ENCODE measurements at regions not wholly inside any gene's neighbourhood (a gene's known extent, or its start where the extent isn't known, plus 50 kb on each side); places are given as distances from the start of the nearest gene placed in this dataset.

DNA sequence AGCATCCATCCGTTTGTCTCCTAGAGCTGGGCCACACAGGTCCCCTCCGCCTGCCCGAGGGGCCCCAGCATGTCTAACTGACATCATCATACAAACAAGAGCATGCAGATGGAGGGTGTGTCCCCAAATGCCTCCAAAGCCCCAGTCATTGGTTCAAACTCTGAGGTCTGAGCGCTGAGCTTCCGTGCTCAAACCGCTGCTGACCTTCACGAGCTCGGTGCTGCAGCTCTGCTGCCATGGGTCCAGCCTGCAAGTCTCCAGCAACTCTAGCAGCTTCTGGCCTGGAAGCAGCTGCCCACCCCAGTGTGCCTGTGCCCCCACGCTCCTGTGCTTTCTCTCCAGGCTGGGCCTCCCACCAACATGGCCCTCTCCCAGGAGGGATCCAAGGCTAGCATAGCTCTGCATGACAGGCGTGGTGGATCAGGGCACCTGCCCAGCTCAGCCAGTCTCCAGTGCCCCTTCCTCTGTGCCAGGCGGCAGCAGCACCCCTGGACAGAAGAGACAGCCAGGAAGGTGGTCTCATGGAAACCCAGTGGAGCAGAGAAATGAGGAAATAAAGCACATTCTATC lies 131.6 kb upstream of the PMEPA1 start:
- Histone ChIP-seq H4K8ac (ENCODE audit: low read length) (no peak overlapping the region), H2BK12ac (ENCODE audit: low read length in 2 of 2) (no peak overlapping the region), H3K27ac (ENCODE audit: low read length, poor library complexity, severe bottlenecking) (no peak overlapping the region), H2BK120ac (ENCODE audit: low read depth, low read length) (no peak overlapping the region), H2BK15ac (ENCODE audit: low read depth, poor library complexity, severe bottlenecking) (no peak overlapping the region), H3K9ac (ENCODE audit: low read length) (no peak overlapping the region), H3K4me2 (ENCODE audit: low read length, poor library complexity, severe bottlenecking) (no peak overlapping the region), H2AK5ac (ENCODE audit: low read length, severe bottlenecking) (no peak overlapping the region), H3K79me1 (replicated peaks; ENCODE audit: low read length, poor library complexity, severe bottlenecking) (no peaks in the 10 kb centered on the region), H2AFZ (ENCODE audit: low read depth, low read length) (no peak overlapping the region), H3K23ac (ENCODE audit: low read length in 2 of 2) (no peak overlapping the region), H3K4me1 (ENCODE audit: control insufficient read depth, insufficient read depth, low read depth, low read length) (peaks cover 2% of the 10 kb centered on the region), H3K4ac (ENCODE audit: low read depth in 1 of 2, low read length in 2 of 2) (no peak overlapping the region), H3K27me3 (ENCODE audit: control insufficient read depth in 1 of 2, insufficient read depth in 1 of 2, low read length in 2 of 2) (peaks cover 23 to 76% of the 10 kb centered on the region in 2 experiments), H3K14ac (ENCODE audit: low read length in 2 of 2) (no peak overlapping the region), H3K4me3 (ENCODE audit: insufficient read depth in 1 of 2, low read depth in 1 of 2, low read length in 2 of 2) (no peak overlapping the region), H2BK5ac (ENCODE audit: low read depth, low read length, poor library complexity, severe bottlenecking) (no peak overlapping the region), H3K9me3 (ENCODE audit: control insufficient read depth, low read length) (no peaks in the 10 kb centered on the region), H3K36me3 (ENCODE audit: control insufficient read depth in 1 of 2, insufficient read depth in 2 of 2, low read depth in 1 of 2, low read length in 2 of 2) (no peaks in the 10 kb centered on the region), H3K18ac (ENCODE audit: low read depth in 1 of 2, low read length in 2 of 2) (no peak overlapping the region), H4K91ac (ENCODE audit: low read length) (no peak overlapping the region)
- no peak for DNase-seq
- 86% methylated on average over 11 of the region's 11 CpGs for WGBS

DNA sequence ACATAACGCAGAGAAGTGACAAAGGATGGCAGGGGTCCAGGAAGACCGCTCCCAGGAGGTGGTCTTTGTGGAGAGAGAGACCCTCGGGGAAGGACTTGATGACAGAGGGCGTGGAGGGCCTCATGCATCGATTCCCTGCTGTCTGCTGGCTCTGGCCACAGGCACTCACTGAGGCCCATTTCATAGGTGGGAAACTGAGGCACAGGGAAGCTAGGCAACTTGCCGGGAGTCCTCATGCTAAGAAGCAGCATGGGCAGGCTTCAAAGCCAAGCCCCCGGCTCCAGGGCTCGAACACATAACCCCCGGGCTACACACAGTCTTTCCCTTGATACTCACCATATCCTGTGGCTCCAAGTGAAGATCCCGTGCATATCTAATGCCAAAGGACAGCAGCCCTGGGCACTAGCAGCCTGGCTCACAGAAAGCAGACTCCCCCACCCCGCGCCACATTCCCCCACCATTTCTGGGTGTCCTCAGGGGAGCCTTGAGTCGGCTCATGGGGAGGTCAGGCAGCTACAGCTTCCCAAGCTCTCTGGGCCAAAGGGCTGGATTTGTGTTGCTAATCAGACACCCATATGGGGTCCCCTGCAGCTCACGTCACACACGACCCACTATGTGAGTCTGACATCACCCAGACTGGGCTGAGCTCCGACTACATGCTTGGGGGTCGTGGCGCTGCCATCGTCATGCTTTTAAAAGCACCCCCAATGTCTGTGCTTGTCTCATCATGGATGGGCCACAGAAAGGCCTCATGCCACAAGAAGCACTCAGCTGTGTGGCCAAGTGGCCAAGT lies 130.9 kb upstream of the PMEPA1 start:
- no peak overlapping the region for H3K14ac ChIP-seq (ENCODE audit: low read length in 2 of 2)
- 84% methylated on average over 19 of the region's 19 CpGs for WGBS

DNA sequence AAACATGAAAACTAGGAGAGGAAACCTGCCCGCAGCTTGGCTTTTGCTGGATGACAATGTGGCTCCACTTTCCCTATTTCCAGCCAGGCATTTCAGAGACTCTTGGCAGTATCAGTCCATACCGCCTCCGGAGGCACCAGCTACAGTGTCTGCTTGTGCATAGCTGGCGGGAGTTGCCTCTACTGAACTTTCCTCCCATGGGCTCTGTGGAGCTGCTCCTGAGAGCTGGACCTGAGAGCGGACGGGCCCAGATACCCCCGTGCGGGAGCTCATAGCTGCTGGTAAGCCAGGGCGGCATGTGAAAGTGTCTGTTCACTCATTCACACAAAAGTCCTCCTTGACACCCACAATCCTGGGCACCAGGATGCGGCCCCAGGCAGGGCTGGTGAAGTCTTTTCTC lies 130.3 kb upstream of the PMEPA1 start:
- DNase-seq: no peak
- peaks cover 2% of the 10 kb centered on the region for H3K4me1 ChIP-seq (ENCODE audit: control insufficient read depth, insufficient read depth, low read depth, low read length)
- H2AFZ ChIP-seq (ENCODE audit: low read depth, low read length): no peak overlapping the region
- H3K9me3 ChIP-seq (ENCODE audit: control insufficient read depth, low read length): no peaks in the 10 kb centered on the region
- WGBS: 92% methylated on average over 9 of the region's 10 CpGs
- no peak overlapping the region for H3K23ac ChIP-seq (ENCODE audit: low read length in 2 of 2)
- H3K27me3 ChIP-seq (ENCODE audit: control insufficient read depth in 1 of 2, insufficient read depth in 1 of 2, low read length in 2 of 2): peaks cover 27 to 74% of the 10 kb centered on the region in 2 experiments
- no peak overlapping the region for H2BK15ac ChIP-seq (ENCODE audit: low read depth, poor library complexity, severe bottlenecking)
- no peaks in the 10 kb centered on the region for H3K79me1 ChIP-seq (replicated peaks; ENCODE audit: low read length, poor library complexity, severe bottlenecking)
- H3K36me3 ChIP-seq (ENCODE audit: control insufficient read depth in 1 of 2, insufficient read depth in 2 of 2, low read depth in 1 of 2, low read length in 2 of 2): no peaks in the 10 kb centered on the region
- no peak overlapping the region for H3K27ac ChIP-seq (ENCODE audit: low read length, poor library complexity, severe bottlenecking)
- H2AK5ac ChIP-seq (ENCODE audit: low read length, severe bottlenecking): no peak overlapping the region
- no peak overlapping the region for H2BK5ac ChIP-seq (ENCODE audit: low read depth, low read length, poor library complexity, severe bottlenecking)
- no peak overlapping the region for H3K4ac ChIP-seq (ENCODE audit: low read depth in 1 of 2, low read length in 2 of 2)
- no peak overlapping the region for H2BK12ac ChIP-seq (ENCODE audit: low read length in 2 of 2)
- H2BK120ac ChIP-seq (ENCODE audit: low read depth, low read length): no peak overlapping the region
- no peak overlapping the region for H4K91ac ChIP-seq (ENCODE audit: low read length)
- H3K4me3 ChIP-seq (ENCODE audit: insufficient read depth in 1 of 2, low read depth in 1 of 2, low read length in 2 of 2): no peak overlapping the region
- no peak overlapping the region for H4K8ac ChIP-seq (ENCODE audit: low read length)
- H3K14ac ChIP-seq (ENCODE audit: low read length in 2 of 2): no peak overlapping the region
- no peak overlapping the region for H3K18ac ChIP-seq (ENCODE audit: low read depth in 1 of 2, low read length in 2 of 2)
- no peak overlapping the region for H3K4me2 ChIP-seq (ENCODE audit: low read length, poor library complexity, severe bottlenecking)
- H3K9ac ChIP-seq (ENCODE audit: low read length): no peak overlapping the region

More for the DNA sequence above, 130.9 kb upstream of the PMEPA1 start:
- H3K27ac ChIP-seq (ENCODE audit: low read length, poor library complexity, severe bottlenecking): no peak overlapping the region
- no peaks in the 10 kb centered on the region for H3K36me3 ChIP-seq (ENCODE audit: control insufficient read depth in 1 of 2, insufficient read depth in 2 of 2, low read depth in 1 of 2, low read length in 2 of 2)
- H3K4ac ChIP-seq (ENCODE audit: low read depth in 1 of 2, low read length in 2 of 2): no peak overlapping the region
- H2BK5ac ChIP-seq (ENCODE audit: low read depth, low read length, poor library complexity, severe bottlenecking): no peak overlapping the region
- H2AFZ ChIP-seq (ENCODE audit: low read depth, low read length): no peak overlapping the region
- H3K4me1 ChIP-seq (ENCODE audit: control insufficient read depth, insufficient read depth, low read depth, low read length): peaks cover 2% of the 10 kb centered on the region
- H4K8ac ChIP-seq (ENCODE audit: low read length): no peak overlapping the region
- no peak overlapping the region for H3K4me3 ChIP-seq (ENCODE audit: insufficient read depth in 1 of 2, low read depth in 1 of 2, low read length in 2 of 2)
- H2AK5ac ChIP-seq (ENCODE audit: low read length, severe bottlenecking): no peak overlapping the region
- H2BK12ac ChIP-seq (ENCODE audit: low read length in 2 of 2): no peak overlapping the region
- H3K18ac ChIP-seq (ENCODE audit: low read depth in 1 of 2, low read length in 2 of 2): no peak overlapping the region
- no peak overlapping the region for H2BK120ac ChIP-seq (ENCODE audit: low read depth, low read length)
- peaks cover 26 to 75% of the 10 kb centered on the region in 2 experiments for H3K27me3 ChIP-seq (ENCODE audit: control insufficient read depth in 1 of 2, insufficient read depth in 1 of 2, low read length in 2 of 2)
- DNase-seq: no peak
- H4K91ac ChIP-seq (ENCODE audit: low read length): no peak overlapping the region
- no peak overlapping the region for H2BK15ac ChIP-seq (ENCODE audit: low read depth, poor library complexity, severe bottlenecking)
- H3K9ac ChIP-seq (ENCODE audit: low read length): no peak overlapping the region
- no peak overlapping the region for H3K4me2 ChIP-seq (ENCODE audit: low read length, poor library complexity, severe bottlenecking)
- no peaks in the 10 kb centered on the region for H3K79me1 ChIP-seq (replicated peaks; ENCODE audit: low read length, poor library complexity, severe bottlenecking)
- H3K23ac ChIP-seq (ENCODE audit: low read length in 2 of 2): no peak overlapping the region
- no peaks in the 10 kb centered on the region for H3K9me3 ChIP-seq (ENCODE audit: control insufficient read depth, low read length)

DNA sequence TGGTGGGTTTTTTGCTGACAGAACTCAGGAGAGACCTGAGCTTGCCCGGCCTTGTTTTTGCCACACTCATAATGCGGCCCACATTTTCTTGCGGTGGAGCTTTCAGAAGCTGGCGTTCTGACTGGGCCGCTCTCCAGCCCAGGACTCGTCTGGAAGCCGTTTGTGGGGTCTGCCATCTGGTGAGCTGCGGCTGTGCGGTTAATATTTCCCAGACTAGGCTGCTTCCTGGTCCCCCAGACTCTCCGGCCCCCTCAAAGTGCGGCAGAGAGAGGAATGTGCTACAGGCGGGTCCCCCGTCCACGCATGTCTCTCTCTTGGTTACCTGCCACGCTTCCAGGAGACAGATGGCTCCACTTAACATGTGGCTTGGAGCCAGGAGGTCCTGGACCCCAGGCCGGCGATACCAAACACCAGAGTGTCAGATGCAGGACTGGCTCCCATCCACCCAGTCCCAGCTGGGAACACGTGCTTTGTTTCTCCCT lies 128.9 kb upstream of the PMEPA1 start:
- H3K36me3 ChIP-seq (ENCODE audit: control insufficient read depth in 1 of 2, insufficient read depth in 2 of 2, low read depth in 1 of 2, low read length in 2 of 2): no peaks in the 10 kb centered on the region
- no peak for DNase-seq
- H2AFZ ChIP-seq (ENCODE audit: low read depth, low read length): no peak overlapping the region
- H3K23ac ChIP-seq (ENCODE audit: low read length in 2 of 2): no peak overlapping the region
- no peaks in the 10 kb centered on the region for H3K9me3 ChIP-seq (ENCODE audit: control insufficient read depth, low read length)
- H2AK5ac ChIP-seq (ENCODE audit: low read length, severe bottlenecking): no peak overlapping the region
- H3K4me2 ChIP-seq (ENCODE audit: low read length, poor library complexity, severe bottlenecking): no peak overlapping the region
- H3K4ac ChIP-seq (ENCODE audit: low read depth in 1 of 2, low read length in 2 of 2): no peak overlapping the region
- 81% methylated on average over 18 of the region's 18 CpGs for WGBS
- H2BK120ac ChIP-seq (ENCODE audit: low read depth, low read length): no peak overlapping the region
- H3K27ac ChIP-seq (ENCODE audit: low read length, poor library complexity, severe bottlenecking): no peak overlapping the region
- H2BK15ac ChIP-seq (ENCODE audit: low read depth, poor library complexity, severe bottlenecking): no peak overlapping the region
- H2BK12ac ChIP-seq (ENCODE audit: low read length in 2 of 2): no peak overlapping the region
- H4K8ac ChIP-seq (ENCODE audit: low read length): no peak overlapping the region
- no peak overlapping the region for H2BK5ac ChIP-seq (ENCODE audit: low read depth, low read length, poor library complexity, severe bottlenecking)
- H3K27me3 ChIP-seq (ENCODE audit: control insufficient read depth in 1 of 2, insufficient read depth in 1 of 2, low read length in 2 of 2): peaks cover 39 to 76% of the 10 kb centered on the region in 2 experiments
- H3K9ac ChIP-seq (ENCODE audit: low read length): no peak overlapping the region
- no peak overlapping the region for H3K18ac ChIP-seq (ENCODE audit: low read depth in 1 of 2, low read length in 2 of 2)
- H4K91ac ChIP-seq (ENCODE audit: low read length): no peak overlapping the region
- no peak overlapping the region for H3K14ac ChIP-seq (ENCODE audit: low read length in 2 of 2)
- H3K4me3 ChIP-seq (ENCODE audit: insufficient read depth in 1 of 2, low read depth in 1 of 2, low read length in 2 of 2): no peak overlapping the region
- no peaks in the 10 kb centered on the region for H3K79me1 ChIP-seq (replicated peaks; ENCODE audit: low read length, poor library complexity, severe bottlenecking)
- no peaks in the 10 kb centered on the region for H3K4me1 ChIP-seq (ENCODE audit: control insufficient read depth, insufficient read depth, low read depth, low read length)
